Right ventricle myocardium superior (tissue), 1 donor: ENCODE measurements at regions not wholly inside any gene's neighbourhood (a gene's known extent, or its start where the extent isn't known, plus 50 kb on each side); places are given as distances from the start of the nearest gene placed in this dataset.
"Not testable (repeated sequence)": the region's sequence is repeated elsewhere in the genome, so short reads cannot be mapped to it uniquely, and the experiment has no call there.

Experiments
- ATAC-seq: fragments of 200-7000 bp; cut with Tn5 transposase; one replicate; pipeline ENCODE4 v1.9.1; 2020; ENCODE audit warnings: mild to moderate bottlenecking; ENCODE audit not compliant: poor library complexity
- DNase-seq: peaks from one replicate; pipeline ENCODE4 v3.0.0-alpha.2; 2020
- intact Hi-C: fragments of 100-400 bp; cut with DNase I; formaldehyde crosslinking; loops from one replicate; pipeline ENCODE4 v1.11.2; 2022
- donor health status: DM: no; HTN: yes; CAD: no; lungs with severe emphysema.

GRCh38 chr3:152693521-152694250 lies 141.2 kb upstream of the P2RY1 start:
- DNase-seq, ATAC-seq, intact Hi-C loops: not testable (repeated sequence)

GRCh38 chr3:152695840-152696239 lies 139.1 kb upstream of the P2RY1 start:
- DNase-seq (no peak), ATAC-seq (no peak)
- intact Hi-C loops: no loop called here

DNA sequence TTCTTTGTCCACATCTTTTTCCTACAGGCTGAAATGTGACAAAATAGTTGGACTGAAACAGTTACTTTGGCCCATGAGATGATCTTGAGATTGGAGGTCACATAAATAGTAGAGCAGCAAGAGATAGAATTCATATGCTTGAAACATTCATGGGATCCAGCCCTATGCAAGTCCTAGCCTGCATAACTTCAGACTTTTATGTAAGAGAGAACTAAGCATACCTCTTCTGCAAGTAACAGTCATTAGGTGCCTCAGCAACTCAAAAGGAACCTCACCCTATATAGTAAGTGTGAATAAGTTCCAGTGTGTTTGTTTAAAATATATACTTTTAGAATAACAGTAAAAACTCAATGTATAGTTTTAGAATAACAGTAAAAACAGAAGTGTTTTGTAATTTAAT lies 138.0 kb upstream of the P2RY1 start:
- ATAC-seq: no peak
- DNase-seq: no peak
- intact Hi-C loops: no loop called here

DNA sequence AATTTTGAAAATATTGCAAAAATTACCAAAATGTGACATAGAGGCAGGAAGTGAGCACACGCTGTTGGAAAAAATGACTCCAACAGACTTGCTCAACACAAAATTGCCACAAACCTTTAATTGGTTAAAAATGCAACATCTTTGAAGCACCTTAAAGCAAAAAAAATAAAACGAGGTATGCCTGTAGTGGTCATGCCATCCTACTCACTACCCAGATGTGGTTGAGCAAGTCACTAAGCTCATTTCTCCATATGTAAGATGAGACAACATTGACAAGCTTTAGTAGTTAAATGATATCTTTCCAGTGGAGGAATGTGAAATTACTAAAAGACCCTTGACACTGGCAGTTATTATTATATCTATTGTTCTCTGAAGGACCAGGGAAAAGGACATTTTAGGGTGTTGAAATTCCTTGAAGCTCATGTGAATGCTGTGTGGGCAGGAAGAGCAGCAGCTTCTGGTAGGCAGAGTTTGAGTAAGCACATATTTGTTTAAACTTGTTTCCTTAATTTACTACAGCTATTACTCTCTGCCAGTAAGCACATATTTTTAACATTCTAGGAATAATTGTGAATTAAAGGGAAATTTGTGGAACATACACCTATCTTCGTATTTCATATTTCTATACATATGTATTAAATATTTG lies 131.6 kb upstream of the P2RY1 start:
- DNase-seq: no peak
- intact Hi-C loops: no loop called here
- ATAC-seq: no peak

- DNase-seq (no peak), ATAC-seq (no peak)
- intact Hi-C loops: no loop called here
Observed at GRCh38 chr3:152706991-152707713, 127.8 kb upstream of the P2RY1 start.

GRCh38 chr3:152709659-152710058 lies 125.3 kb upstream of the P2RY1 start:
- ATAC-seq (no peak), DNase-seq (no peak)
- intact Hi-C loops: no loop called here

DNA sequence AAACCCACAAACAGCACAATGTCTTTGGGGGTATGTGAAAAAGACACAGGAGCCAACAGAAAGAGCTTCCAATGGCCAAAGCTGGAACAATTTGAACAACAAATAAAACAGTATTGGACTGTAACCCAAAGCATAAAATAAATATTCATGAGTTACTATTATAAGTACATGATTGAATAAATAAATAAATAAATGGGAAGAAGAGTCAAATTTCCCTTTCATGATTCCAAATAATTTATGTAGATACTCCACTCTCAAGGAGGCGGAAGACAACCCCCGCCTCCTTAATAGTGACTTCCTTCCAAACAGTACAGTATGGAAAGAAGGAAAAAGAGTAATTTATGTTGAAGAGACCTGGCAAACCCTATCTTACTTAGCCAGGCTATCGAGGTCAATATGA lies 124.4 kb upstream of the P2RY1 start:
- no peak for ATAC-seq

GRCh38 chr3:152713989-152714388 lies 120.9 kb upstream of the P2RY1 start:
- intact Hi-C loops: no loop called here
- DNase-seq: no peak
- no peak for ATAC-seq

More for the DNA sequence above, 124.4 kb upstream of the P2RY1 start:
- no peak for DNase-seq
- intact Hi-C loops: no loop called here

DNA sequence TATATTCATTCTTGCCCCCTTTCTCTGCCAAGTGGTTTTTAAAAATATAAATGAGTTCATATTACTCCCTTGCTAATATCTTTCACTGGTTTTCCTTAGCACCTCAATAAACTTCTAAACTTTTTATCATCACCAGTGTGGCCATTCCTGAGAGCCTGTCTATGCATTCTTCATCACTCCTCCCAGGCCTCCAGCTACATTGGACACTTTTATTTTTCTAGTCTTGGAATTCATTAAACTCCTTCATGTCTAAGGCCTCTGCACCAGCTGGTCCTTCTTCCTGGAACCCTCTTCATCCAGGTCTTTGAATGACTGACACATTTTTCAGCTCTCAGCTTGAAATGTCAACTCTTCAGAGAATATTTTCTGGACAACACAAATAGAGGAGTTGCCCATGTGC lies 120.4 kb upstream of the P2RY1 start:
- ATAC-seq (no peak), DNase-seq (no peak)
- intact Hi-C loops: no loop called here

GRCh38 chr3:152717252-152717651 lies 117.7 kb upstream of the P2RY1 start:
- intact Hi-C loops: no loop called here
- DNase-seq (no peak), ATAC-seq (no peak)

DNA sequence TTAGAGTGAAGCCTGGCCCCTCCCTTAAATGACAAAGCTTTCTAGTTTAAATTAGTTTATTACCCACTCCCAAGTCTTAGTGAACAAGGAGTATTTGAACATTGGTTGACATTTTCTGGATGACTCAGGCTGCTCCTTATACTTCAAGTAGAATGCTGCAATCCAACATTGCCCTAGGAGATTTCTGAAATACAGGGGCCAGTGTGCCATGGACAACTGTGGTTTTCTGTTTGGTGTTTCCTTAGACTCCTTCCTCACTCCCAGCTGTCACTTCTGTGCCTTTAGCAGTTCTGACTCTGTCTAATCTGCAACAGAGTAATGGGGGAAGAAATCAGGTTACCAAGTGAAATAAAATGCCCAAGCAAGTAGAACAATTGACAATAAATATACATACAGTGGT lies 116.1 kb upstream of the P2RY1 start:
- ATAC-seq (no peak), DNase-seq (no peak)
- intact Hi-C loops: no loop called here

GRCh38 chr3:152719264-152719663 lies 115.7 kb upstream of the P2RY1 start:
- ATAC-seq (no peak), DNase-seq (no peak)
- intact Hi-C loops: no loop called here

GRCh38 chr3:152720951-152721718 lies 113.8 kb upstream of the P2RY1 start:
- no peak for ATAC-seq
- intact Hi-C loops: no loop called here
- DNase-seq: no peak

GRCh38 chr3:152724270-152724669 lies 110.7 kb upstream of the P2RY1 start:
- no peak for ATAC-seq
- intact Hi-C loops: no loop called here

GRCh38 chr3:152728231-152728980 lies 106.5 kb upstream of the P2RY1 start:
- ATAC-seq (no peak), DNase-seq (no peak)
- intact Hi-C loops: no loop called here

More at GRCh38 chr3:152724270-152724669, 110.7 kb upstream of the P2RY1 start:
- no peak for DNase-seq

- DNase-seq (no peak), ATAC-seq (no peak)
- intact Hi-C loops: no loop called here
Observed at GRCh38 chr3:152729906-152730305, 105.0 kb upstream of the P2RY1 start.

- ATAC-seq: no peak
- intact Hi-C loops: no loop called here
- no peak for DNase-seq
Observed at GRCh38 chr3:152731511-152731910, 103.4 kb upstream of the P2RY1 start.

- ATAC-seq (no peak), DNase-seq (no peak)
- intact Hi-C loops: no loop called here
Observed at GRCh38 chr3:152733584-152734119, 101.3 kb upstream of the P2RY1 start.
